ENCODE measurements at regions not wholly inside any gene's neighbourhood (a gene's known extent, or its start where the extent isn't known, plus 50 kb on each side); places are given as distances from the start of the nearest gene placed in this dataset.
A peak's percentile ranks its signal among the peaks of the same experiment; 100 is the strongest.

DNA sequence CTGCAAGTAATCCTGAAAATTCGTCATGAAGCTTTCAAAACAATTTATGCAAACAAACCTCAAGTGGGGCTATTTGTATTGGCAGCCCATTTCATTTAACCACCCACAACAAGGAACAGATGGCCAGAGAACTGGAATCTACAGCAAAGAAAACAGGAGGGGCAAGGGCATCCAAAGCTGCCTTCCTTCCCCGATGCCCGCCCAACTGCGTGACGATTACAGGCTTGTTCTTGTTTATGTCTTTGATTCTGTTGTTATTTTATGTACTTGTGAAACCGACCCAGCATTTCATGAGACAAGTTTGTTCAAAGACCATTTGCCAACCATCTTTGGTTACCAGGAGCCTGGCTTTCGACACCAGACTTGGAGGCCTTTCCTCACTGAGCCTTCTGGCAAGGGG, 59.1 kb upstream of the IRX6 start:
- peak; percentile 27 for DNase-seq (ENCODE audit: low read depth)
- no peak for TF ChIP-seq CTCF (IDR thresholded peaks at IDR 0.05; ENCODE audit: control insufficient read depth, extremely low read depth, insufficient read depth)
- no peak overlapping the region for H3K4me3 ChIP-seq (ENCODE audit: low read depth, low read length)

GRCh38 chr16:55265926-55266325, 58.1 kb upstream of the IRX6 start:
- no peak for DNase-seq (ENCODE audit: low read depth)
- TF ChIP-seq CTCF (IDR thresholded peaks at IDR 0.05; ENCODE audit: control insufficient read depth, extremely low read depth, insufficient read depth): no peak
- H3K4me3 ChIP-seq (ENCODE audit: low read depth, low read length): no peak overlapping the region

GRCh38 chr16:55271945-55272513, 52.0 kb upstream of the IRX6 start:
- no peak for TF ChIP-seq CTCF (IDR thresholded peaks at IDR 0.05; ENCODE audit: control insufficient read depth, extremely low read depth, insufficient read depth)
- H3K4me3 ChIP-seq (ENCODE audit: low read depth, low read length): no peak overlapping the region
- no peak for DNase-seq (ENCODE audit: low read depth)

DNA sequence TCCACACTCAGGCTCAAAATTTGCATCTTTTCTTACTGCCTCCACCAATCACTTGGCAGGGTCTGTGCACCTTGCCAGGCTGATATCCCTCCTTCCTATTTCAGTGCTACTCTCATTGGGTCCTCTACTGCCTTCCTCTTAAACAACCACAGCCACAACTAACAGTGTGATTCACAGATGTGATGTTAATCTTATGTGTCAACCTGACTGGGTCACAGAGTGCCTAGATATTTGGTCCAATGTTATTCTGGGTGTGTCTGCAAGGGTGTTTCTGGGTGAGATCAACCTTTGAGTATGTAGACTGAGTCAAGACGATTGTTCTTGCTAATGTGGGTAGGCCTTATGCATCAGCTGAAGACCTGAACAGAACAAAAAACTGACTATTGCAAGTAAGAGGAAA, 51.3 kb upstream of the IRX6 start:
- H3K4me3 ChIP-seq (ENCODE audit: low read depth, low read length): no peak overlapping the region
- DNase-seq (ENCODE audit: low read depth): no peak
- TF ChIP-seq CTCF (IDR thresholded peaks at IDR 0.05; ENCODE audit: control insufficient read depth, extremely low read depth, insufficient read depth): no peak

- no peak for DNase-seq (ENCODE audit: low read depth)
- no peak overlapping the region for H3K4me3 ChIP-seq (ENCODE audit: low read depth, low read length)
- TF ChIP-seq CTCF (IDR thresholded peaks at IDR 0.05; ENCODE audit: control insufficient read depth, extremely low read depth, insufficient read depth): no peak
These were observed 50.6 kb upstream of the IRX6 start for GRCh38 chr16:55273356-55273755.

DNA sequence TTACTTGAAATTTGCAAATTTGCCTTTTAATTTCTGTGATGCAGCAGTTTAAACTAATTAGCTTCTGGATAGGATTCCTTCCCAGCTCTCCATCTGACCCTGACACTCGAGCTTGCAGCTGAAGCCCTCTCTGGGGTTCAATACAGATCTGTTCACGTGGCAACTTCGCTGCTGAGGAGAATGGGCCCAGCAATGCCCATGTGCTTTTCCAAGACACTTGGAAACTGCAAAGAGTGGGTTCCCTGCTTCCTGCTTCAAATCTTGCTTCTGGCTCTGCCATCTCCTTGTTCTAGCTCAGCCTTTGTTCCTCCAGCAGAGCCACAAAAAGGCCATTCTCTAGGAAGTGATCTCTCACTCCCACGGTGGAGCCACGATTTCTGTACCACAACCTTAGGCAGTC, 50.0 kb upstream of the IRX6 start:
- H3K4me3 ChIP-seq (ENCODE audit: low read depth, low read length): no peak overlapping the region
- TF ChIP-seq CTCF (IDR thresholded peaks at IDR 0.05; ENCODE audit: control insufficient read depth, extremely low read depth, insufficient read depth): no peak
- DNase-seq (ENCODE audit: low read depth): no peak

Measured in LNCaP clone FGC (cell line).